GM03348 (cell line): ENCODE measurements at regions not wholly inside any gene's neighbourhood (a gene's known extent, or its start where the extent isn't known, plus 50 kb on each side); places are given as distances from the start of the nearest gene placed in this dataset.
"Not testable (repeated sequence)": the region's sequence is repeated elsewhere in the genome, so short reads cannot be mapped to it uniquely, and the experiment has no call there.

Source experiments
- DNase-seq: peaks from one replicate; pipeline ENCODE4 v3.0.0; 2012; ENCODE audit warnings: low spot score

DNA sequence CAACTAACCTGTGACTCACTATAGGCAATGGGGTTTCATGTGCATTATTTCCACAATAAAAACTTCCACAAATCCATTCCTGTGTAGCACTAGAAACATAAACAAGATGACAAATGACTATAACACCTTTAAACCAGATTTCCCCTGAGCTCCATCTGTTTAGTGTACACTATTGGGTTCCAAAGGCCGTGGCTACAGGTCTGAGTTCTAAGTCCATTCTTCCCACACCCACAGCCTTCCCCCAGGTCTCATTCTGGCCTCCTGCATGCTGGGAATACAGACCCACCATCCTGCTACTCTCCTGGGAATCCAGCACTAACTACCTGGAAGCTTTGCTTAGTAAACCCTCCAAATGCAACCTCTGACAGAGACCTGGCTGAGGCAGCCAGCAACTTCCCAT, 460.2 kb downstream of the RPIA start:
- not testable (repeated sequence) for DNase-seq

DNA sequence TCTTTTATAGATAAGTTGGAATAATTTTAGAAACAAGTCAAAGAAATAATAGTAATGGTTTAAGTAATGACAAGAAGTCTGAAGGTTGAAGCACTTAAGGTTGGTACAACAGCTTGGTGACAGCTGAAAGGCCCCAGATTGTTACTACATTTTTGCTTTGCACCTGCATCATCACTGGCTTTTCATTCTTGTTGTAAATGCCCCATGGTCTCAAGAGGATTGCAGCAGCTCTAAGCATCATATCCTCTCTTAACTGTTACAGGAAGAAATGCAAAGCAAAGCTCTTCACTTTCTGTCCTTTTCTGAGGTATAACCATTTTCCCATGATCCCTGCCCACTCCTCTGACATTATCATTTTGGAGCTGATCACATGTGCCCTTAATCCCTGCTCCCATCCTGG, 461.0 kb downstream of the RPIA start:
- not testable (repeated sequence) for DNase-seq

DNA sequence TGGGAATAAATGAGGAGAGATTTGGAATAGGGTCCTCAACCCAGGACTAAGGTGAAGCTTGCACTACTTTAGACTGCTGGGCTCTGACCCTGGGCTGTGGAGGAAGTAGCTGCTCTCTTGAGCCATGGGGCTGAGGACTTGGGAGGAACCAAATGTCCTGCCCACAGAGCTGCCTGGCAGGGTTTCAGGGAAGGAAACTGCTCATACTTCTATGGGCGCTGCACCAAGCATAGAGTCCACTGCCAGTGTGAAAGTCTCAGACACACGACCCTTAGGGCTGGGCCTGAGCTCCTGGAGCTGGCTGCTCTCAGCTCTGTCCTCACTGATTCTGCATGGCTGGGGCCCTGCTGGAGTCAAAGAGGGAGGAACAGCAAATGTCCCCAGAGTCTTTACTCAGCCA, 461.7 kb downstream of the RPIA start:
- not testable (repeated sequence) for DNase-seq

DNA sequence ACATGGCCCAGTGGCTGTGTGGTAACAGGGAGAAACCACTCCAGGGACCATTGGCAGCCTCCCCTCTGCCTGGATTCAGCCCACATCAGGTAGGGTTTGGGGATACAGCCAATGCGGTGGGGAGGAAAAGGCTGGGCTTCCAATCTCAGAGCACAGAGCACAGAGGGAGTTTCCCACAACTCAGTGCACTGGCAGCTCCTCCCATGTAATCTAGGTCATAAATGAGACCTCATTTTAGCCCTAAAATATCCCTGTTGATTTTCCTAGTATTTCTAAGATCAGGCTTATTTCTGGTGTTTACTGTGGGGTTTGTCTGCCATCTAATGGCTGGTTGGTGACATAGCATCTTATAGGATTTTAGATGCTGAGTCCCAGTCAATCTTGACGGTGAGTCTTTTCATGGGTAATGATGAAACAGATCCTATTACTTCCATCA, 462.8 kb downstream of the RPIA start:
- DNase-seq = not testable (repeated sequence)

DNA sequence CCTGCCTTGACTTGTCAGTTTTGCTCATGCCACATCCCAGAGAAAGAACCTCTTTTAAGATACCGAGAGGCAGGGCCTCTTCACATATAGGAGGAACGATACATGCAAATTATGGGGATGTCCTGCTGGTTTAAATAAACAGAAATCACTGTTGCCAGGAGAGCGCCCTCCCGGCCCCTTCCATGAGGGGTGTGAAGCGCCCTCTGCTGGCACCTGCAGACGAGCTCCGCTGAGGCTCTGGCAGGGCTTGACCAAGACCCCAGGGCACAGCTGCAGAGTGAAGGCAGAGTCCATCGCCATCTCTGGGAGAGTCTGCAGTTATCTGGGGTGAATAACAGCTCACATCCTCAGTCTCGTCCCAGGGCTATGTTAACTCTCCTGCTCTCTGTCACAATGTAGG, 468.8 kb downstream of the RPIA start:
- DNase-seq = not testable (repeated sequence)

DNA sequence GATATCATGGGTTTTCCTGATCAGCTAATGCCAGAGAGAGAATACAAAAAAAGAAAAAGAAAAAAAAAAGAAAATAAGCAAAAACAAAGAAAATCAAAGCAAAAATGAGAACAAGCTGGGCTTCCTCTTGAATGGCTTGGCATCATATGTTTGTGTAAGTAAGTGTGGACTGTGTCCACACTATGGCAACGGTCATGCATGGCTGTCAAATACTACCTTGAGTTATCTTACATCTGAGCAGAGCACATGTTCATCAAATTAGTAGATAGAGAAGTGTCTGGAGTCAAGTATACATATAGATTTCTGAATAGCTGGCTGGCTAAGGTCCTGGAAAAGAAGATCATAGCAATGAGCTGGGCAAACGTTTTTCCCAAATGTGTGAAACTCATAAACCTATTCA, 470.2 kb downstream of the RPIA start:
- not testable (repeated sequence) for DNase-seq

DNA sequence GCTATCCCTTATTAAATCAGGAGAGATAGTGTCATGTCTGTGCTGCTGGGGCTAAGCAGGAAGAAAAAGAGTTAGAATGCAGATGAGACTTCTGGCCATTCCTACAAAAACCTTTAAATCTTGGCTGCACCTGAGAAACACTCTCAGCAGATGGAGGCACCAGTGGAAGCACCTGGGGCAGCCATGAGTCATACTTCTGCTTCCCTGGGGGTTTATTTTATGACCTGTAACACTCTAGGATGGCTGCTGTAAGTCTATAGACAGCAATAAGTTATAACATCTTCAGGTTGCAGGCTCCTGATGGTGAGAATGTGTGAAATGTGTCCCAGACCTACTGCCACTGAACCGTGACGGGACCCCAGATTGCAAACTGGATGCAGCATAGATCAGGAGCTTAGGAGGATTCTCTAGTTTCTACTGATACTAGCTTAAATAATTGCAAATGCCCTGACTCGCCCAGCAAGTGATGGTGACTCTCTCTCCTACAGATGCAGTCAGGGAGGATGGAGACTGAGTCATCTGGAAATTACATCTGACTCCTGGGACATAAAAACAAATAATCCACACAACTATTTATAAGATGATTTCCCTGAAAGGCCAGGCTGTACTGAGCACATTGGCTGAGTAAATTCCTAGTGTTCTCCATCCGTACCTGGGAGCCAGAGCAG, 479.2 kb downstream of the RPIA start:
- DNase-seq = not testable (repeated sequence)

DNA sequence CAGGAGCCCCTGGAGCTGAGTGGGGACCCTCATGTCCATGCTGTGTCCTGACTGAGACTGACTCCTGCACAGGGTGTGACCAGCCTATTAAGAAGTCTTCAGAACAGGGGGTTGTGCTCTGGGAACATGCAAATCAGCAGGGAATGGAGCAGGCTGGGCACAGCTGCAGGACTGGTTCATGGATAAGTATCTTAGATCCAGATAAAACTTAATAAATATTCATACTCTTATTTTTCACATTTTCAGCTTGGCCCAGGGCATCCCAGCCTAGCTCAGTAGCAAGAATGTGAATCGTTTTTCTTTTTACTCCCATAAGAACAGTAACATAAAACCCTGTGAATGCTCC, 479.7 kb downstream of the RPIA start:
- DNase-seq = not testable (repeated sequence)

DNA sequence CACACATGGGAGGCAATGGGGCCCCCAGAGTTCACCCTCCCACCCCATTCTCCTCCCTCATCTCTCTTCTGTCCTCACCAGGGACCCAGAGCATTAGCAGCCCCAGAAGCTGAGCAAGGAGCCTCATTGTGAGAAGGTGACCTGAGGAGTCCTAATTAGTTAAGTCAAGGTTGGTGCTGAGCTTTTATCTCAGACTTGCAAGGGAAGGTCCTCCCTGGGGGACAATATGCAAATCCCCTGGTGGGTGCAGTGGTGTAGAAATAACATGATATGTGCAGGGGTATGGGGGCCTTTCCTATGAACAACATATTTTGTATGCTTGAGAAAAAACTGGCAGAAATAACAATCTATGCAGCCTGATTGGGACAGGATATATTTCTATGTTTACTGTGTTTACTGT, 485.5 kb downstream of the RPIA start:
- not testable (repeated sequence) for DNase-seq

DNA sequence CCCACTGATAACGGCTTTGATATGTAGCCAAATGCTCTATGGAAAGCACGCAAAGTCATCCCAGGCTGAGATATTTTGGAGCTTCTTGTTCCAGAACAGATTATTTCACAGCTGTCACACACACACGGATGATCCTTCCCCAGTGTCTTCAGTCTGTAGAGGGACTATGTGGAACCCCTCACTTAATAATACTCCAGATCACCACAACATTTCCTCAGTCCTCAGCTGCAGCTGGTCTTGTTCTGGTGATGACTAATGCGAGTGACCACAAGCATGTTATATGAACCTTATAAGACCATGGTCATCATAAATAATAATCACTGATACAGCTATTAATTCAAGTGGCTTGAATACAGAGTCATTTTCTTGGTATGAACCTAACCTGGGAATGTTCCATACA, 490.7 kb downstream of the RPIA start:
- not testable (repeated sequence) for DNase-seq

DNA sequence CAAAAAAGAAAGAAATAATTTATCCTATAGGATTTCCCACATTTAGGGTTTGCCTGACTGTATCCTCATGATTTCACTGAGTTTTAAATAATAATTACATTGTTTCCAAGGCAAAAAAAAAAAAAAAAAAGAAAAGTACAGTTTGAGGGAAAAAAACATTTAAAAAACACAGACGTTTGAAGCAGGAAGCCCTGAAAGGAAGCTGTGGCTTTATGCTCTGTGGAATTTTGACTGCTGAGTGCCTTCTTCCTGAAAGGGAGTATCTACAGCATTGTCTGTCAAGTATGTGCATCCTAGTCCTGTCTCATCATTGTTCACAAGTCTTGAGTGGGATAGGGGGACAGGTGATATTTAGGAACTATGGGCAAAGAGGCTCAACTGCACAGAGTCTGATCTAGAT, 493.3 kb downstream of the RPIA start:
- DNase-seq = not testable (repeated sequence)

DNA sequence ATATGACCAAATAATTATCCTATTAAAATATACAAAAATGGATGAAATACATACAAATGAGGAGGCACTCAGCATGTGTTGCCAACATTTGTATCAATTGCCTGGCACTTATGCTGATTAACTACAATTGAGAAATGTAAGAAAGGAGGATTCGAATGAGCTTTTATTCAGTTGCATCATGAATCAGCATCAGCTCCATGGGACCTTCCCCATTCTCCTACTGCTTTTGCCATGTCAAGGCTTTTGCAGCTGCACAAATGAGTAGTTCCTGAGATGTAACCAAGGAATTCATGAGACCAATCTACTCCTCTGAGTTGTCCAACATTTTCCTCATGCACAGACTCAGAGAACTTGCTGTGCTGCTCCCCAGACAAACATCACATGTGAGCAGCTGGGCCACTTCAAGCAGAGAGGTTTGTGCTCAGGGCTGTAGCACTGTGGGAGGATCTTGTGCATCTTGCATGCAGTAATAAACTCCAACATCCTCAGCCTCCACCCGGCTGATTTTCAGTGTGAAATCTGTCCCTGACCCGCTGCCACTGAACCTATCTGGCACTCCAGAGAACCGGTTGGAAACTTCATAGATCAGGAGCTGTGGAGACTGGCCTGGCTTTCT, 504.3 kb downstream of the RPIA start:
- not testable (repeated sequence) for DNase-seq

DNA sequence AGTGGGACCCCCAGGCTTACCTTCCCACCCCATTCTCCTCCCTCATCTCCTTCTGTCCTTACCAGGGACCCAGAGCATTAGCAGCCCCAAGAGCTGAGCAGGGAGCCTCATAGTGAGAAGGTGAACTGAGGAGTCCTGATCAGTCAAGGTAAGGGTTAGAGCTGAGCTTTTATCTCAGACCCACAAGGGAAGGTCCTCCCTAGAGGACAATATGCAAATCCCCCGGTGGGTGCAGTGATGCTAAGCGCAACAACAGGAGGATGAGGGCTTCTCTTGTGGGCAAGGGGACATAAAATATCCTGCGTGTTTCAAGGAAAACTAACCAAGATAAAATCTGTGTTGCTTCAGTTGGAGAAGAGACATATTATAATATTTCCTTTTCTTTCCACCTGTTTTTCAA, 505.2 kb downstream of the RPIA start:
- DNase-seq = not testable (repeated sequence)

DNA sequence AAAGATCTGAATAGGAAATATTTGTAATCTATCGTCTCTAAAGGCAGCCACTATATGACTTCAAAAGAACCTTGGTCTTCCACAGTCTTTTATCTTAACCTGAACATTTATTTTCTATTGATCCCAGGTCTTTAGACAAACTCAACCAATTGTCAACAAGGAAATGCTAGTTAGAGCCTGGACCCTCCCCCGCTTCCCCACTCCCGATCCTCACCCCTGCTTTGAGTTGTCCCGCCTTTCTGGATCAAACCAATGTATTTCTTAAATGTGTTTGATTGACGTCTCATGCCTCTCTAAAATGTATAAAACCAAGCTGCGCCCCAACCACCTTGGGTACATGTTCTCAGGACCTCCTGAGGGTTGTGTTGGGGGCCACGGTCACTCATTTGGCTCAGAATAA, 506.6 kb downstream of the RPIA start:
- not testable (repeated sequence) for DNase-seq

DNA sequence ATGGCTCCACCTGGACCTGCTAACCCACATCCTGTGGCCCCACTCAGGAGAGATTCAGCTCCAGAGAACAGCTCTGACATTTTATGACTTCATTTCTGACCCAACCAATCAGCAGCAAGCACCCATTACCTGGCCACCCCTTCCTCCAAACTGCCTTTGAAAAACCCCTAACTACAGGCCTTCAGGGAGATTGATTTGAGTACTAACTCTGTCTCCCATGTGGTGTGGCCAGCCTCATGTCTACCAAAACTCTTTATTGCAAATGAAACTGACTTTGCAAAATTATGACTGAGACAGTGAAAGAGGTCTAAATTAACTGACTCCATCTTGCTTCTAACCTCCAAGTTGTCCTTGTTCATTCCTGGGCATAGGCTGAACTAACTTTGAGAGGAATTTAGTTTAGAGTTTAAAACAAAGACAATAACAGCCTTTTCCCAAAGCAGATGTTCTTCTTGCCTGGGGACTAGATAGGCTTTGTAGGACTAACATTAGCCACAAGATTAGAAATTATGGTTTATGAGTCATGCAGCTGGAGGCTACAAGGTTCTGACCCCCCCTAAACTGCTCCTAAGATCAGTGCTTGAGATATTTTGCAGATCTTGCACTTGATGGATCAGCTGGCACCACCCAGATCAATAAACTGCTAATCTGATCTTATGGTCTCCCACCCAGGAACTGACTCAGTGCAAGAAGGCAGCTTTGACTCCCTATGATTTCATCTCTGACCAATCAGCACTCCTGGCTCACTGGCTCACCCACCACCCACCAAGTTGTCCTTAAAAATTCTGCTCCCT, 508.2 kb downstream of the RPIA start:
- DNase-seq = not testable (repeated sequence)

DNA sequence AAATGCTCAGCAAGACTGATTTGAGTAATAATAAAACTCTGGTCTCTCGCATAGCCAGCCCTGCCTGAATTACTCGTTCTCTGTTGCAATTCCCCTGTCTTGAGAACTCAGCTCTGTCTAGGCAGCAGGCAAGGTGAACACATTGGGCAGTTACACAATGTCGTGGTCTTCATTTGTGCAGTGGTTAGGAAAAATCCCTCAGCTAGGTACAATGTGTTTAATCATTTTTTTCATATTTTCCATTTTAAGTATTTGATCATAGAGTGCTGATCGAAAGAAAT, 508.7 kb downstream of the RPIA start:
- not testable (repeated sequence) for DNase-seq

DNA sequence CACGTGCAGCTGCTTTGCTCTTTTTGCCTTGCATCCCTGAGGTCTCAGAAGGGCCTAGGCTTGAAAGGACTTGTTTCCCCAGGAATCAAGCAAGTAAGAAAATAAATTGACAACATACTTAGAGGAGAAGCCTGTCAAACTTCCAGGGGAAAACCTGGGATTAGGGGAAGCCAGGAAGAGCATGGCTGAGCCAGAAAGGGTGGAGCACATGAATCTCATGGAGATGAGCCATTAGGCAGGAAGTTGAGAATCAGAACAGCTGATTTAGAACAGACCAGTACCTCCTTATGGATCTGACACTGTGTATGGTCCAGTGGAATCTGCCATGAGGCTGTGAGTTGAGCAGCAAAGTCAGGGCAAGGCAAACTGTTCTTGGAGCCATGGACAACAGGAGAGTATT, 511.0 kb downstream of the RPIA start:
- not testable (repeated sequence) for DNase-seq

DNA sequence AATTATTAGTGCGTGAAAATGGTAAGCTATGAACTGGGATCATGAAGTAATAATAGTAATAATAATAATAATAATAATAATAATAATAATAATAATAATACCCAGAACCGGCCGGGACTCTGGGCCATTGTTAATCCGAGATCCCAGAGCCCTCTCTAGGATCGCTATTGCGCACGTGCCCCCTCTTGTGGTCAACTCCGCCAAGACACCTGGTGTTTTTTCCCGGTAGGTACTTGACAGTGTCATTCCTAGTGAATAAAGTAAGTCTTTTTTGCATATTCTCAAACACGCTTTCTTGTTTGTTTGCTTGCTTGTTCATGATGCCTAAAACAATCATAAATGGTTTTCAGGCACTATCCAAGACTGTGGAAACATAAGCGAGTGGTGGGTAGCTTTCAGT, 513.7 kb downstream of the RPIA start:
- DNase-seq = peak; percentile 1

DNA sequence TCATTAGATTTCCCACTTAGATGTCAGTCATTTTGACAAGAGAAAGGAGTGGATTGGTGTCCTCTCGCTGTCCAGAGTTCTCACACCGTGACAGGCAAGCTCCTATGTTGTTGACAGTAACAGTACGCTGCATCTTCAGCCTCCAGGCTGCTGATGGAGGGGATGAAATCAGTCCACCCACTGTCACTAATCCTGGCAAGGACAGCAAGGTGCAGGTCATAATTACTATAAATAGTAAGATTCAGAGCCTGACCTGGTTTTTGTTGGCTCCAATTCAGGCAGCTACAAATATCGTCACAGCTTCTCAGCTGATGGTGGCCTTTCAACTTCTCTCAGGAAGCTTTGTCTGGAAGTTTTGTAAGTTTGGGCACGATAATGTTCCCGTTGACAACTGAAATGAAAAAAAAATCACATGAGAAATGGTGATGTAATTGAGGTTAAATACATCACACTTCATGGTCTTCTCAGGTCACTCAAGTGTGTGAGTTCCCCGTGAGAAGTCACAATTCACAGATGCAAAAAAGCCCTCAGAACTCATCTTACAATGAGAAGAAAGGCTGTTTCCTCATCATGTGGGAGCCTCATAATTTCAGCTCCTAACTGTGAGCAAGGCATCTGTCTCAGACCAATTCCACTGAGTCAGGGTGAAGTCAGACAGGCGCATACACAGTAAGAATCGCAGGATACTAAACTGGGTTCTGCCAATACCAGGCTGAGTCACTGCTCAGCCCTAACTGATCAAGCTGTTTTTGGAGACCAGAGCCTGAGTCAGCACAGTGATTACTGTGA, 516.9 kb downstream of the RPIA start:
- DNase-seq = peak; percentile 62

DNA sequence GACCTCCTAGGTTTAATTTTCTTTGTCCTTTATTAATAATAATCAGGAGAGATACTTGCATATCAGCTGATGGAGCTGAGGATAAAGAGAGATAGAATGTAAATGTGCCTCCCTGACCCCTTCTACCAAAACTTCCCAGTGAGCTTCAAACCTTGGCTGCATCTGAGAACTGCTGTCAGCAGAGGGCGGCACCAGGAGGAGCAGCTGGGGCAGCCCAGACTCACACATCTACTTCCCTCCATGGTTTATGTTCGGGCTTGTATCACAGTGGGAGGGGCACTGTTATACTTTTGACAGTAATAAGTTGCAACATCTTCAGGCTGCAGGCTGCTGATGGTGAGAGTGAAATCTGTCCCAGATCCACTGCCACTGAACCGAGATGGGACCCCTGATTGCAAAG, 521.7 kb downstream of the RPIA start:
- not testable (repeated sequence) for DNase-seq

DNA sequence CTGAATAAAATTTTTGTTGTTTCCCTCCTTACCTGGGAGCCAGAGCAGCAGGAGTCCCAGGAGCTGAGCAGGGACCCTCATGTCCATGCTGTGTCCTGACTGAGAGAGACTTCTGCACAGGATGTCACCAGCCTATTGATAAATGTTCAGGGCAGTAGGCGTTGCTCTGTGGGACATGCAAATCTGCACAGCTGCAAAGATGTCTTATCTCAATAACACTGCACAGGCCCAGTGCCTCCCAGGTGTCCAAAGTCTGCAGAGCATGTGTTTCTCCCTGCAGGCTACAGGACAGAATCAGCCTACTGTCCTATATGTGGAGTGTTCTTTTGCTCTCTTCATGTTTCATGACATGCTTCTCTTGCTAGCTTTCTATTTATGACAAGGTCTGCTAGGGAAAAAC, 522.3 kb downstream of the RPIA start:
- DNase-seq = not testable (repeated sequence)

DNA sequence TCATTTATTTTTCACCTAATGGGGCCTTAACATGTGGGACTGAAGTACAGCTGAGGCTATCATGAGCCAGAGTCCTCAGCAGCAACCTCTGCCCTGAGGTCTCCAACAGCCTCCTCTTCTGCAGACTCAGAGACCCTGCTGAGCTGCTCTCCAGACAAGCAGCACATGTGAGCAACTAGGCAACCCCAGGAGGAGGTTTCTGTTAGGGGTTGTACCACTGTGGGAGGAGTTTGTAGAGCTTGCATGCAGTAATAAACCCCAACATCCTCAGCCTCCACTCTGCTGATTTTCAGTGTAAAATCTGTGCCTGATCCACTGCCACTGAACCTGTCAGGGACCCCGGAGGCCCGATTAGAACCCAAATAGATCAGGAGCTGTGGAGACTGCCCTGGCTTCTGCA, 530.0 kb downstream of the RPIA start:
- not testable (repeated sequence) for DNase-seq
